ENCODE measurements at regions not wholly inside any gene's neighbourhood (a gene's known extent, or its start where the extent isn't known, plus 50 kb on each side); places are given as distances from the start of the nearest gene placed in this dataset.

GRCh38 chr10:90418869-90419652, 438.8 kb downstream of the HTR7 start:
- TF ChIP-seq PRRX2 (CRISPR knock-in tag; IDR thresholded peaks at IDR 0.05) (no peak), USF1 (CRISPR knock-in tag; IDR thresholded peaks at IDR 0.05) (no peak), MAX (CRISPR knock-in tag; IDR thresholded peaks at IDR 0.05) (no peak), ZNF416 (CRISPR knock-in tag; IDR thresholded peaks at IDR 0.05) (no peak)
- Mint-ChIP-seq H3K4me1 (peaks cover 17% of the 10 kb centered on the region), H3K27ac (no peak overlapping the region), H3K4me3 (no peak overlapping the region), H3K27me3 (ENCODE audit: low read depth) (no peaks in the 10 kb centered on the region), H3K36me3 (peaks cover 3% of the 10 kb centered on the region; the same call in 1 of the 2 replicates), H3K9me3 (peaks cover 17% of the 10 kb centered on the region)
- ATAC-seq, result no peak
- ChIA-PET POLR2A (no interaction called here), CTCF (no interaction called here)
- DNase-seq (ENCODE audit: low spot score), result no peak

GRCh38 chr10:90420637-90421318, 437.1 kb downstream of the HTR7 start:
- POLR2A ChIA-PET, result no interaction called here
- peaks cover 18% of the 10 kb centered on the region for H3K9me3 Mint-ChIP-seq
- peaks cover 16% of the 10 kb centered on the region for H3K4me1 Mint-ChIP-seq
- H3K36me3 Mint-ChIP-seq, result peaks cover 3% of the 10 kb centered on the region; the same call in 1 of the 2 replicates
- H3K27me3 Mint-ChIP-seq (ENCODE audit: low read depth), result no peaks in the 10 kb centered on the region
- CTCF ChIA-PET, result no interaction called here
- TF ChIP-seq ZNF317 (CRISPR knock-in tag; IDR thresholded peaks at IDR 0.05; ENCODE audit: borderline replicate concordance, low read depth) (no peak), OVOL2 (CRISPR knock-in tag; IDR thresholded peaks at IDR 0.05; ENCODE audit: borderline replicate concordance) (no peak), ZNF423 (CRISPR knock-in tag; IDR thresholded peaks at IDR 0.05) (no peak), CDX4 (CRISPR knock-in tag; IDR thresholded peaks at IDR 0.05; ENCODE audit: borderline replicate concordance) (no peak), ATF2 (CRISPR knock-in tag; IDR thresholded peaks at IDR 0.05; ENCODE audit: borderline replicate concordance, low read depth) (no peak), CREB1 (CRISPR knock-in tag; IDR thresholded peaks at IDR 0.05) (no peak), NR2C2 (CRISPR knock-in tag; IDR thresholded peaks at IDR 0.05) (no peak), RELA (CRISPR knock-in tag; IDR thresholded peaks at IDR 0.05; ENCODE audit: borderline replicate concordance) (no peak), ATF3 (CRISPR knock-in tag; conservative IDR thresholded peaks at IDR 0.05) (no peak), E2F4 (CRISPR knock-in tag; IDR thresholded peaks at IDR 0.05; ENCODE audit: borderline replicate concordance, low read depth) (no peak), HMGA2 (CRISPR knock-in tag; IDR thresholded peaks at IDR 0.05) (no peak), ZNF396 (CRISPR knock-in tag; IDR thresholded peaks at IDR 0.05; ENCODE audit: borderline replicate concordance) (no peak), MAX (CRISPR knock-in tag; IDR thresholded peaks at IDR 0.05) (no peak), KAT7 (CRISPR knock-in tag; IDR thresholded peaks at IDR 0.05; ENCODE audit: borderline replicate concordance) (no peak), ELF4 (CRISPR knock-in tag; IDR thresholded peaks at IDR 0.05; ENCODE audit: low read depth) (no peak), MXD4 (CRISPR knock-in tag; IDR thresholded peaks at IDR 0.05; ENCODE audit: borderline replicate concordance) (no peak), MYBL2 (CRISPR knock-in tag; IDR thresholded peaks at IDR 0.05) (no peak), TP53 (CRISPR knock-in tag; IDR thresholded peaks at IDR 0.05) (no peak), MLX (CRISPR knock-in tag; IDR thresholded peaks at IDR 0.05) (no peak)
- H3K27ac Mint-ChIP-seq, result no peak overlapping the region
- no peak for ATAC-seq
- H3K4me3 Mint-ChIP-seq, result no peak overlapping the region
- DNase-seq (ENCODE audit: low spot score), result no peak

All from WTC11 (cell line).